GM12891 (cell line): ENCODE measurements at regions not wholly inside any gene's neighbourhood (a gene's known extent, or its start where the extent isn't known, plus 50 kb on each side); places are given as distances from the start of the nearest gene placed in this dataset.
"Not testable (repeated sequence)": the region's sequence is repeated elsewhere in the genome, so short reads cannot be mapped to it uniquely, and the experiment has no call there.

Experiments used
- DNase-seq: peaks from one replicate; pipeline ENCODE4 v3.0.0; 2011; ENCODE audit warnings: low spot score; ENCODE audit not compliant: insufficient read length
- FAIRE-seq: peaks from 2 replicates; lab custom pipeline; 2011; peaks lifted over from hg19 to GRCh38; lab: Jason Lieb, UNC
- PAX5 ChIP-seq: IDR thresholded peaks from 2 replicates; pipeline ENCODE4 v1.6.1; 2011; ENCODE audit warnings: low read length, moderate library complexity, mild to moderate bottlenecking; ENCODE audit not compliant: insufficient read depth, severe bottlenecking
- POLR2A ChIP-seq: IDR thresholded peaks from 2 replicates; pipeline ENCODE4 v1.6.1; 2011; ENCODE audit warnings: low read depth, low read length, control low read depth
- POLR2AphosphoS5 ChIP-seq: IDR thresholded peaks from 2 replicates; pipeline ENCODE4 v1.6.1; 2011; ENCODE audit warnings: low read depth, low read length, control low read depth
- POU2F2 ChIP-seq: IDR thresholded peaks from 2 replicates; pipeline ENCODE4 v1.6.1; 2011; ENCODE audit warnings: low read depth, mild to moderate bottlenecking, control low read depth, low read length, moderate library complexity
- SPI1 ChIP-seq: IDR thresholded peaks from 2 replicates; pipeline ENCODE4 v1.6.1; 2011; ENCODE audit warnings: low read depth, low read length, control low read depth
- TAF1 ChIP-seq: IDR thresholded peaks from 2 replicates; pipeline ENCODE4 v1.6.1; 2011; ENCODE audit warnings: low read depth, low read length, control low read depth

GRCh38 chr5:19210886-19211285 lies 777.1 kb downstream of the CDH18 start:
- FAIRE-seq (no peak), DNase-seq (no peak)
- TF ChIP-seq POLR2A (no peak), TAF1 (no peak)

- DNase-seq: no peak
- no peak for FAIRE-seq
- TF ChIP-seq POLR2A (no peak), PAX5 (no peak), POLR2AphosphoS5 (no peak), POU2F2 (no peak), SPI1 (no peak), TAF1 (no peak)
Measured at GRCh38 chr5:19229179-19229835, 758.7 kb downstream of the CDH18 start.

- FAIRE-seq (no peak), DNase-seq (no peak)
- TF ChIP-seq POLR2AphosphoS5: no peak
- no peak for TF ChIP-seq SPI1
- no peak for TF ChIP-seq POU2F2
- no peak for TF ChIP-seq POLR2A
Measured at GRCh38 chr5:19233573-19233972, 754.4 kb downstream of the CDH18 start.

- DNase-seq (no peak), FAIRE-seq (no peak)
- no peak for TF ChIP-seq POLR2AphosphoS5
- TF ChIP-seq POLR2A: no peak
- TF ChIP-seq POU2F2: no peak
- no peak for TF ChIP-seq PAX5
Measured at GRCh38 chr5:19235101-19235584, 752.9 kb downstream of the CDH18 start.

GRCh38 chr5:19240170-19240569 lies 747.8 kb downstream of the CDH18 start:
- TF ChIP-seq POU2F2 (no peak), POLR2A (no peak)
- FAIRE-seq (no peak), DNase-seq (no peak)

- DNase-seq (no peak), FAIRE-seq (no peak)
Measured at GRCh38 chr5:19241690-19242089, 746.3 kb downstream of the CDH18 start.

GRCh38 chr5:19246191-19246590 lies 741.8 kb downstream of the CDH18 start:
- not testable (repeated sequence) for DNase-seq, FAIRE-seq

More at GRCh38 chr5:19241690-19242089, 746.3 kb downstream of the CDH18 start:
- TF ChIP-seq POU2F2 (no peak), POLR2A (no peak), TAF1 (no peak), SPI1 (no peak), POLR2AphosphoS5 (no peak), PAX5 (no peak)

- DNase-seq (no peak), FAIRE-seq (no peak)
- TF ChIP-seq POLR2AphosphoS5 (no peak), PAX5 (no peak), POLR2A (no peak), POU2F2 (no peak), TAF1 (no peak), SPI1 (no peak)
Measured at GRCh38 chr5:19247302-19247701, 740.7 kb downstream of the CDH18 start.

GRCh38 chr5:19256036-19256435 lies 732.0 kb downstream of the CDH18 start:
- no peak for FAIRE-seq
- TF ChIP-seq POU2F2 (no peak), POLR2A (no peak), POLR2AphosphoS5 (no peak), SPI1 (no peak), TAF1 (no peak), PAX5 (no peak)
- DNase-seq: no peak

GRCh38 chr5:19258686-19259085 lies 729.3 kb downstream of the CDH18 start:
- TF ChIP-seq POU2F2 (no peak), TAF1 (no peak), PAX5 (no peak), SPI1 (no peak), POLR2A (no peak)
- DNase-seq (no peak), FAIRE-seq (no peak)

GRCh38 chr5:19261879-19262278 lies 726.1 kb downstream of the CDH18 start:
- DNase-seq: no peak
- TF ChIP-seq TAF1 (no peak), POLR2A (no peak), POLR2AphosphoS5 (no peak), SPI1 (no peak), PAX5 (no peak), POU2F2 (no peak)
- FAIRE-seq: no peak
